ENCODE measurements at regions not wholly inside any gene's neighbourhood (a gene's known extent, or its start where the extent isn't known, plus 50 kb on each side); places are given as distances from the start of the nearest gene placed in this dataset.
A peak's percentile ranks its signal among the peaks of the same experiment; 100 is the strongest.

- H3K4me1 ChIP-seq (ENCODE audit: control insufficient read depth in 1 of 2, insufficient read depth in 2 of 2, low read length in 2 of 2), result no peaks in the 10 kb centered on the region
- DNase-seq (ENCODE audit: low read depth, low spot score) (no peak), ATAC-seq (no peak)
- ChIA-PET POLR2A (no interaction called here), RAD21 (ENCODE audit: low non-redundant PET in 1 of 2, low total read pairs in 2 of 2, uncharacterized antibody in 2 of 2, unreplicated experiment in 2 of 2) (no interaction called here), CTCF (interaction anchor here (1.1 kb wide), 1 partner anchor 28 kb away, joined by 5 read pairs; no protein-coding TSS in a partner anchor)
- no peaks in the 10 kb centered on the region for H3K79me2 ChIP-seq (ENCODE audit: insufficient read depth, low read length)
- no peak overlapping the region for H3K9ac ChIP-seq (ENCODE audit: low read length)
- peaks cover 0 to 9% of the 10 kb centered on the region in 2 experiments; a peak in 2 of 4 replicates for H3K9me3 ChIP-seq (ENCODE audit: control insufficient read depth in 1 of 2, insufficient read depth in 1 of 2, low read depth in 1 of 2, low read length in 2 of 2)
- H3K36me3 ChIP-seq (ENCODE audit: control insufficient read depth in 1 of 2, insufficient read depth in 2 of 2, low read length in 2 of 2), result no peaks in the 10 kb centered on the region
- no peak overlapping the region for H3K4me2 ChIP-seq (ENCODE audit: low read length)
- H2AFZ ChIP-seq (ENCODE audit: low read depth, low read length, poor library complexity, severe bottlenecking), result no peak overlapping the region
- no peak overlapping the region for H3K27ac ChIP-seq (ENCODE audit: low read depth, low read length)
- no peaks in the 10 kb centered on the region for H3K9me2 ChIP-seq (ENCODE audit: insufficient read depth)
- TF ChIP-seq FOSL1 (IDR thresholded peaks at IDR 0.05; ENCODE audit: low read depth), result no peak
- no TSS peak for BruUV-seq (replicated peaks)
- no peak overlapping the region for H3K4me3 ChIP-seq (replicated peaks in 1 of 2; ENCODE audit: low read depth in 1 of 2, low read length in 2 of 2)
- no peaks in the 10 kb centered on the region for H4K20me1 ChIP-seq (ENCODE audit: insufficient read depth)
- intact Hi-C loops (cut with micrococcal nuclease), result no loop called here
- H3K27me3 ChIP-seq (ENCODE audit: insufficient read depth, low read length), result no peaks in the 10 kb centered on the region
These were observed 115.4 kb upstream of the PPP2R2B start for GRCh38 chr5:146993876-146994530.

- Histone ChIP-seq H3K79me2 (ENCODE audit: insufficient read depth, low read length) (no peaks in the 10 kb centered on the region), H3K4me1 (ENCODE audit: control insufficient read depth in 1 of 2, insufficient read depth in 2 of 2, low read length in 2 of 2) (no peaks in the 10 kb centered on the region), H3K9me2 (ENCODE audit: insufficient read depth) (no peaks in the 10 kb centered on the region), H2AFZ (ENCODE audit: low read depth, low read length, poor library complexity, severe bottlenecking) (no peak overlapping the region), H3K4me2 (ENCODE audit: low read length) (no peak overlapping the region), H3K27ac (ENCODE audit: low read depth, low read length) (no peak overlapping the region), H3K9ac (ENCODE audit: low read length) (no peak overlapping the region), H3K36me3 (ENCODE audit: control insufficient read depth in 1 of 2, insufficient read depth in 2 of 2, low read length in 2 of 2) (no peaks in the 10 kb centered on the region), H3K9me3 (ENCODE audit: control insufficient read depth in 1 of 2, insufficient read depth in 1 of 2, low read depth in 1 of 2, low read length in 2 of 2) (peaks cover 0 to 3% of the 10 kb centered on the region in 2 experiments; a peak in 1 of 4 replicates), H4K20me1 (ENCODE audit: insufficient read depth) (no peaks in the 10 kb centered on the region), H3K4me3 (replicated peaks in 1 of 2; ENCODE audit: low read depth in 1 of 2, low read length in 2 of 2) (no peak overlapping the region), H3K27me3 (ENCODE audit: insufficient read depth, low read length) (no peaks in the 10 kb centered on the region)
- ChIA-PET CTCF (no interaction called here), POLR2A (no interaction called here), RAD21 (ENCODE audit: low non-redundant PET in 1 of 2, low total read pairs in 2 of 2, uncharacterized antibody in 2 of 2, unreplicated experiment in 2 of 2) (no interaction called here)
- intact Hi-C loops (cut with micrococcal nuclease), result no loop called here
- no peak for ATAC-seq
- DNase-seq (ENCODE audit: low read depth, low spot score), result no peak
- BruUV-seq (replicated peaks), result no TSS peak
- TF ChIP-seq EZH2phosphoT487 (IDR thresholded peaks at IDR 0.05; ENCODE audit: borderline replicate concordance), result no peak
- TF ChIP-seq SP1 (IDR thresholded peaks at IDR 0.05; ENCODE audit: low read depth), result no peak
- TF ChIP-seq REST (IDR thresholded peaks at IDR 0.05; ENCODE audit: low read depth), result peak; percentile 45
- TF ChIP-seq CTCF (IDR thresholded peaks at IDR 0.05 in 2 of 3, conservative IDR thresholded peaks at IDR 0.05 in 1 of 3; ENCODE audit: borderline replicate concordance in 1 of 3, insufficient read depth in 1 of 3, low read depth in 2 of 3, low read length in 2 of 3), result no peak
These were observed 117.3 kb upstream of the PPP2R2B start for GRCh38 chr5:146995878-146996277.
